Neural progenitor cell (in vitro differentiated cells): ENCODE measurements at regions not wholly inside any gene's neighbourhood (a gene's known extent, or its start where the extent isn't known, plus 50 kb on each side); places are given as distances from the start of the nearest gene placed in this dataset.

Source experiments
- DNase-seq: peaks from one replicate; pipeline ENCODE4 v3.0.0-alpha.2; 2016; ENCODE audit warnings: low spot score
- H2AFZ ChIP-seq: fragments of 200-600 bp; sonication (generic); replicated peaks from 2 replicates; pipeline ENCODE4 v1.6.1; 2016; ENCODE audit warnings: antibody characterized with exemption
- H3F3A ChIP-seq: fragments of 200-600 bp; sonication (generic); 2 replicates; pipeline ENCODE4 v1.6.1; 2016; ENCODE audit warnings: antibody characterized with exemption, low read depth
- H3K27ac ChIP-seq: fragments of 200-600 bp; sonication (generic); 2 replicates; pipeline ENCODE4 v1.5.1; 2016; ENCODE audit warnings: mild to moderate bottlenecking
- H3K27me3 ChIP-seq: fragments of 200-600 bp; sonication (generic); 2 replicates; pipeline ENCODE4 v1.6.1; 2016; ENCODE audit warnings: mild to moderate bottlenecking, moderate library complexity
- H3K36me3 ChIP-seq: fragments of 200-600 bp; sonication (generic); 2 replicates; pipeline ENCODE4 v1.5.1; 2016
- H3K4me1 ChIP-seq: fragments of 200-600 bp; sonication (generic); 2 replicates; pipeline ENCODE4 v1.6.1; 2016; ENCODE audit warnings: mixed run types
- H3K4me2 ChIP-seq: fragments of 200-600 bp; sonication (generic); 2 replicates; pipeline ENCODE4 v1.6.1; 2016
- H3K4me3 ChIP-seq: fragments of 200-600 bp; sonication (generic); 2 replicates; pipeline ENCODE4 v1.5.1; 2016
- H3K79me2 ChIP-seq: fragments of 200-600 bp; sonication (generic); 2 replicates; pipeline ENCODE4 v1.6.1; 2016; ENCODE audit warnings: low read depth
- H3K9ac ChIP-seq: fragments of 200-600 bp; sonication (generic); 2 replicates; pipeline ENCODE4 v1.6.1; 2016
- H3K9me3 ChIP-seq: fragments of 200-600 bp; sonication (generic); 2 replicates; pipeline ENCODE4 v1.5.1; 2016; ENCODE audit warnings: low read depth
- H4K20me1 ChIP-seq: fragments of 200-600 bp; sonication (generic); 2 replicates; pipeline ENCODE4 v1.6.1; 2016; ENCODE audit warnings: low read depth
- H3K27ac Mint-ChIP-seq: 3 replicates; pipeline ENCODE4 v1.8.0; 2021; ENCODE audit warnings: mixed read lengths
- H3K27me3 Mint-ChIP-seq: 2 replicates; pipeline ENCODE4 v1.8.0; 2022; ENCODE audit warnings: low read depth, mild to moderate bottlenecking, inconsistent platforms, moderate library complexity, mixed read lengths; ENCODE audit not compliant: insufficient read depth
- H3K36me3 Mint-ChIP-seq: 3 replicates; pipeline ENCODE4 v1.8.0; 2021; ENCODE audit warnings: mixed read lengths
- H3K4me1 Mint-ChIP-seq: 3 replicates; pipeline ENCODE4 v1.8.0; 2021; ENCODE audit warnings: mixed read lengths
- H3K4me3 Mint-ChIP-seq: 3 replicates; pipeline ENCODE4 v1.8.0; 2021; ENCODE audit warnings: mild to moderate bottlenecking, moderate library complexity, mixed read lengths
- H3K9me3 Mint-ChIP-seq: 3 replicates; pipeline ENCODE4 v1.8.0; 2020; ENCODE audit warnings: mixed read lengths
- CTCF ChIP-seq: fragments of 200-600 bp; sonication (generic); IDR thresholded peaks from 2 replicates; pipeline ENCODE4 v1.5.1; 2017; ENCODE audit warnings: antibody characterized with exemption, mild to moderate bottlenecking
- EZH2 ChIP-seq: fragments of 200-600 bp; sonication (generic); IDR thresholded peaks from 2 replicates; pipeline ENCODE4 v1.6.1; 2017; ENCODE audit warnings: antibody characterized with exemption, mild to moderate bottlenecking, moderate library complexity
- EZH2phosphoT487 ChIP-seq: fragments of 200-600 bp; sonication (generic); IDR thresholded peaks from 2 replicates; pipeline ENCODE4 v1.6.1; 2017; ENCODE audit warnings: antibody characterized with exemption

GRCh38 chr5:133697536-133698258 is 85.4 kb upstream of the FSTL4 start:
- no peaks in the 10 kb centered on the region for H3F3A ChIP-seq
- Mint-ChIP-seq H3K9me3 (peaks cover 4% of the 10 kb centered on the region), H3K36me3 (no peaks in the 10 kb centered on the region), H3K27me3 (peaks cover 9% of the 10 kb centered on the region), H3K4me3 (no peak overlapping the region), H3K27ac (no peak overlapping the region), H3K4me1 (peaks cover 4% of the 10 kb centered on the region)
- no peaks in the 10 kb centered on the region for H3K9me3 ChIP-seq
- H3K4me3 ChIP-seq = no peak overlapping the region
- H3K4me2 ChIP-seq = no peak overlapping the region
- no peak overlapping the region for H2AFZ ChIP-seq
- no peaks in the 10 kb centered on the region for H3K27me3 ChIP-seq
- no peak for DNase-seq
- no peaks in the 10 kb centered on the region for H4K20me1 ChIP-seq
- H3K9ac ChIP-seq = no peak overlapping the region
- no peak for TF ChIP-seq CTCF
- no peak for TF ChIP-seq EZH2
- TF ChIP-seq EZH2phosphoT487 = no peak
- H3K27ac ChIP-seq = no peak overlapping the region
- H3K79me2 ChIP-seq = no peaks in the 10 kb centered on the region
- no peaks in the 10 kb centered on the region for H3K36me3 ChIP-seq
- no peaks in the 10 kb centered on the region for H3K4me1 ChIP-seq

- H3K36me3 Mint-ChIP-seq = no peaks in the 10 kb centered on the region
- no peak overlapping the region for H2AFZ ChIP-seq
- no peaks in the 10 kb centered on the region for H3K9me3 ChIP-seq
- H3K27me3 ChIP-seq = no peaks in the 10 kb centered on the region
- peaks cover 4% of the 10 kb centered on the region for H3K9me3 Mint-ChIP-seq
- H4K20me1 ChIP-seq = no peaks in the 10 kb centered on the region
- peaks cover 16% of the 10 kb centered on the region for H3K27me3 Mint-ChIP-seq
- no peak overlapping the region for H3K9ac ChIP-seq
- no peak overlapping the region for H3K4me2 ChIP-seq
- no peaks in the 10 kb centered on the region for H3K4me1 ChIP-seq
- no peaks in the 10 kb centered on the region for H3K79me2 ChIP-seq
- no peak overlapping the region for H3K27ac Mint-ChIP-seq
- no peak overlapping the region for H3K4me3 ChIP-seq
- no peak for DNase-seq
- peaks cover 2% of the 10 kb centered on the region for H3K4me1 Mint-ChIP-seq
- H3F3A ChIP-seq = no peaks in the 10 kb centered on the region
- TF ChIP-seq CTCF (no peak), EZH2phosphoT487 (no peak), EZH2 (no peak)
- no peak overlapping the region for H3K27ac ChIP-seq
- no peak overlapping the region for H3K4me3 Mint-ChIP-seq
- no peaks in the 10 kb centered on the region for H3K36me3 ChIP-seq
Observed at GRCh38 chr5:133696782-133697507, 84.6 kb upstream of the FSTL4 start.

- no peak overlapping the region for H3K9ac ChIP-seq
- H3K27me3 Mint-ChIP-seq = peaks cover 17% of the 10 kb centered on the region
- H2AFZ ChIP-seq = no peak overlapping the region
- H3K36me3 Mint-ChIP-seq = no peaks in the 10 kb centered on the region
- H3K9me3 Mint-ChIP-seq = peaks cover 4% of the 10 kb centered on the region
- no peaks in the 10 kb centered on the region for H3K9me3 ChIP-seq
- TF ChIP-seq EZH2phosphoT487 (no peak), EZH2 (no peak), CTCF (no peak)
- no peaks in the 10 kb centered on the region for H4K20me1 ChIP-seq
- H3K4me1 ChIP-seq = no peaks in the 10 kb centered on the region
- H3K27ac ChIP-seq = no peak overlapping the region
- no peak for DNase-seq
- no peaks in the 10 kb centered on the region for H3K36me3 ChIP-seq
- no peaks in the 10 kb centered on the region for H3K4me1 Mint-ChIP-seq
- H3K4me3 Mint-ChIP-seq = no peak overlapping the region
- no peaks in the 10 kb centered on the region for H3K79me2 ChIP-seq
- H3F3A ChIP-seq = no peaks in the 10 kb centered on the region
- H3K27me3 ChIP-seq = no peaks in the 10 kb centered on the region
- no peak overlapping the region for H3K4me3 ChIP-seq
- no peak overlapping the region for H3K4me2 ChIP-seq
- H3K27ac Mint-ChIP-seq = no peak overlapping the region
Observed at GRCh38 chr5:133696006-133696584, 83.8 kb upstream of the FSTL4 start.
